ENCODE measurements at regions not wholly inside any gene's neighbourhood (a gene's known extent, or its start where the extent isn't known, plus 50 kb on each side); places are given as distances from the start of the nearest gene placed in this dataset.

- Histone ChIP-seq H3K4me3 (no peak overlapping the region), H3K9ac (no peak overlapping the region), H2AFZ (replicated peaks) (no peak overlapping the region), H3F3A (ENCODE audit: low read depth) (no peaks in the 10 kb centered on the region), H3K4me1 (peaks cover 7% of the 10 kb centered on the region), H3K27me3 (no peaks in the 10 kb centered on the region), H4K20me1 (ENCODE audit: low read depth) (no peaks in the 10 kb centered on the region), H3K36me3 (no peaks in the 10 kb centered on the region), H3K4me2 (no peak overlapping the region), H3K9me3 (ENCODE audit: low read depth) (no peaks in the 10 kb centered on the region), H3K79me2 (ENCODE audit: low read depth) (no peaks in the 10 kb centered on the region), H3K27ac (no peak overlapping the region)
- Mint-ChIP-seq H3K4me3 (no peak overlapping the region), H3K36me3 (no peaks in the 10 kb centered on the region), H3K4me1 (peaks cover 4% of the 10 kb centered on the region), H3K27ac (no peak overlapping the region), H3K9me3 (no peaks in the 10 kb centered on the region), H3K27me3 (ENCODE audit: insufficient read depth, low read depth) (no peaks in the 10 kb centered on the region)
- no peak for TF ChIP-seq EZH2 (IDR thresholded peaks at IDR 0.05)
- TF ChIP-seq EZH2phosphoT487 (IDR thresholded peaks at IDR 0.05): no peak
- TF ChIP-seq CTCF (IDR thresholded peaks at IDR 0.05): no peak
- no peak for DNase-seq (ENCODE audit: low spot score)
These were observed 89.2 kb upstream of the WDR11 start for GRCh38 chr10:120761951-120762350.

GRCh38 chr10:120765226-120765803 lies 85.8 kb upstream of the WDR11 start:
- Histone ChIP-seq H4K20me1 (ENCODE audit: low read depth) (no peaks in the 10 kb centered on the region), H3K27me3 (no peaks in the 10 kb centered on the region), H3K27ac (no peak overlapping the region), H3K4me3 (no peak overlapping the region), H3K9ac (no peak overlapping the region), H3K4me1 (peaks cover 22% of the 10 kb centered on the region), H2AFZ (replicated peaks) (no peak overlapping the region), H3K79me2 (ENCODE audit: low read depth) (no peaks in the 10 kb centered on the region), H3K9me3 (ENCODE audit: low read depth) (no peaks in the 10 kb centered on the region), H3F3A (ENCODE audit: low read depth) (peaks cover 9% of the 10 kb centered on the region), H3K36me3 (no peaks in the 10 kb centered on the region), H3K4me2 (no peak overlapping the region)
- H3K36me3 Mint-ChIP-seq: no peaks in the 10 kb centered on the region
- H3K27me3 Mint-ChIP-seq (ENCODE audit: insufficient read depth, low read depth): no peaks in the 10 kb centered on the region
- no peaks in the 10 kb centered on the region for H3K9me3 Mint-ChIP-seq
- peaks cover 11% of the 10 kb centered on the region for H3K4me1 Mint-ChIP-seq
- no peak for DNase-seq (ENCODE audit: low spot score)
- no peak overlapping the region for H3K27ac Mint-ChIP-seq
- TF ChIP-seq CTCF (IDR thresholded peaks at IDR 0.05) (no peak), EZH2 (IDR thresholded peaks at IDR 0.05) (no peak), EZH2phosphoT487 (IDR thresholded peaks at IDR 0.05) (no peak)
- H3K4me3 Mint-ChIP-seq: no peak overlapping the region

GRCh38 chr10:120768227-120768626 lies 82.9 kb upstream of the WDR11 start:
- no peaks in the 10 kb centered on the region for H3K36me3 Mint-ChIP-seq
- no peak for DNase-seq (ENCODE audit: low spot score)

More at GRCh38 chr10:120768227-120768626, 82.9 kb upstream of the WDR11 start:
- H3K27me3 Mint-ChIP-seq (ENCODE audit: insufficient read depth, low read depth): peaks cover 2% of the 10 kb centered on the region
- H3K4me3 Mint-ChIP-seq: no peak overlapping the region
- TF ChIP-seq EZH2 (IDR thresholded peaks at IDR 0.05) (no peak), EZH2phosphoT487 (IDR thresholded peaks at IDR 0.05) (no peak), CTCF (IDR thresholded peaks at IDR 0.05) (no peak)
- Histone ChIP-seq H3K4me2 (peak overlapping the region; percentile 38), H3K4me1 (peaks cover 22% of the 10 kb centered on the region), H3K79me2 (ENCODE audit: low read depth) (no peaks in the 10 kb centered on the region), H3K27ac (no peak overlapping the region), H3F3A (ENCODE audit: low read depth) (peaks cover 9% of the 10 kb centered on the region), H3K9ac (no peak overlapping the region), H3K27me3 (no peaks in the 10 kb centered on the region), H3K4me3 (no peak overlapping the region), H3K36me3 (no peaks in the 10 kb centered on the region), H2AFZ (replicated peaks) (no peak overlapping the region), H4K20me1 (ENCODE audit: low read depth) (no peaks in the 10 kb centered on the region), H3K9me3 (ENCODE audit: low read depth) (no peaks in the 10 kb centered on the region)
- H3K27ac Mint-ChIP-seq: no peak overlapping the region
- H3K4me1 Mint-ChIP-seq: peaks cover 15% of the 10 kb centered on the region
- H3K9me3 Mint-ChIP-seq: no peaks in the 10 kb centered on the region
